ENCODE measurements at regions not wholly inside any gene's neighbourhood (a gene's known extent, or its start where the extent isn't known, plus 50 kb on each side); places are given as distances from the start of the nearest gene placed in this dataset.
"Not testable (repeated sequence)": the region's sequence is repeated elsewhere in the genome, so short reads cannot be mapped to it uniquely, and the experiment has no call there.

- no peak for DNase-seq (ENCODE audit: low read depth in 2 of 2)
These were observed 138.6 kb upstream of the FAM78B start for GRCh38 chr1:166305371-166305770.

GRCh38 chr1:166307261-166308188 lies 140.7 kb upstream of the FAM78B start:
- DNase-seq (ENCODE audit: low read depth in 2 of 2), result no peak

DNA sequence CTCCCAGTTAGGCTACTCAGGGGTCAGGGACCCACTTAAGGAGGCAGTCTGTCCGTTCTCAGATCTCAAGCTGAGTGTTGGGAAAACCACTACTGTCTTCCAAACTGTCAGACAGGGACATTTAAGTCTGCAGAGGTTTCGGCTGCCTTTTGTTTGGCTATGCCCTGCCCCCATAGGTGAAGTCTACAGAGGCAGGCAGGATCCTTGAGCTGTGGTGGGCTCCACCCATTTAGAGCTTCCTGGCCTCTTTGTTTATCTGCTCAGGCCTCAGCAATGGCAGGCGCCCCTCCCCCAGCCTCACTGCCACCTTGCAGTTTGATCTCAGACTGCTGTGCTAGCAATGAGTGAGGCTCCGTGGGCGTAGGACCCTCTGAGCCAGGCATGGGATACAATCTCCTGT lies 149.5 kb upstream of the FAM78B start:
- not testable (repeated sequence) for DNase-seq (ENCODE audit: low read depth in 2 of 2)

GRCh38 chr1:166322470-166322869 lies 155.7 kb upstream of the FAM78B start:
- no peak for DNase-seq (ENCODE audit: low read depth in 2 of 2)

- DNase-seq (ENCODE audit: low read depth in 2 of 2), result no peak
These were observed 161.1 kb upstream of the FAM78B start for GRCh38 chr1:166327886-166328285.

DNA sequence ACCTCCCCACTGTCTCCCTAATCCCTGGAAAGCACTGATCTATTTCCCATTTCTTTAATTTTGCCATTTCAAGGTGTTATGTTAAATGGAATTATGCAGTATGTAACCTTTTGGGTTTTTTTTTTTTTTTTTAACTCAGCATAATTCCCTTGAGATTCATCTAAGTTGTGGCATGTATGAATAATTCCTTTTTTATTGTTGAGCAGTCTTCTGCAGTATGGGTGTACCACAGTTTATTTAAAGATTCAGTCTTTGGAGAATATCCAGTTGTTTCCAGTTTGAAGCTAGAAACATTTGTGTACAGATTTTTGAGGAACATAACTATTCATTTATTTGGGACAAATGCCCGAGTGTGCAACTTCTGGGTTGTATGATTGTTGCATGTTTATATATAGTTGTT lies 162.2 kb upstream of the FAM78B start:
- DNase-seq (ENCODE audit: low read depth in 2 of 2), result no peak

- no peak for DNase-seq (ENCODE audit: low read depth in 2 of 2)
These were observed 163.3 kb upstream of the FAM78B start for GRCh38 chr1:166330096-166330495.

GRCh38 chr1:166338105-166338504 lies 171.3 kb upstream of the FAM78B start:
- DNase-seq (ENCODE audit: low read depth in 2 of 2), result no peak

DNA sequence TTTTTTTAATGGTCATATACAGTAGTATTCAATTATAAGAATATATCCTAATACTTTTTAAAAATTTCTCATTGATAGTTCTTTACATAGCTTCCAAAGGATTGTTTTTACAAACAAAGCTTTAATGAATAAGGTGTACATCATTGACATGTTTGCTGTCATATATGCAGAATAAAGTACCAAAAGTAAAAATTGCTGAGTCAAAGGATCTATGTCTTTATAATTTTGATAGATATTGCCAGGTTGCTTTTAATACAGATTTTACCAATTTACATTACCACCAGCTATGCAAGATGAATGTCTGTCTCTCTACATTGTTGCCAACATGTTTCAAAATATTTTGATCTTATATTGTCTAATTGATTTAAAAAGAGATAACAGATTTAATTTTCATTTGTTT lies 173.9 kb upstream of the FAM78B start:
- DNase-seq (ENCODE audit: low read depth in 2 of 2), result no peak

GRCh38 chr1:166343276-166343675 lies 176.5 kb upstream of the FAM78B start:
- DNase-seq (ENCODE audit: low read depth in 2 of 2), result no peak

GRCh38 chr1:166350490-166350889 lies 183.7 kb upstream of the FAM78B start:
- DNase-seq (ENCODE audit: low read depth in 2 of 2), result no peak

- no peak for DNase-seq (ENCODE audit: low read depth in 2 of 2)
These were observed 184.9 kb upstream of the FAM78B start for GRCh38 chr1:166351676-166352075.

DNA sequence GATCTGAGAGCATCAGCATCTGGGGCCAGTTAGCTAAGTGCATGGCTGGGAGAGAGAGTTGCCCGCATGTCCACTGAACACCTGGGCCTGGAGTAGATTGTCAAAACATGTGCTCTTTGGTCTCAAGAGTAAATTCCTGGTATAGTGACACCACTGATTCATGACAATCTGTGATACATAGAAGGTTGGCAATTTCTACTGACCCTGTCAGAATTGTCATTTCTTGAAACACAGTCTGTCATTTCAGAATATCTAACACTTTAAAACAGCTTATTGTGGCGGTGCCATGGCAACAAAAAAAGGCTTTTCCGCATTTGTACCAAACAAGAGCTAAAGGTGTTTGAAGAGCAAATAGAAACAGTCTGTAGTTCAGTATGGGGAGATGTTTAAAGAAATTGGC lies 186.4 kb upstream of the FAM78B start:
- no peak for DNase-seq (ENCODE audit: low read depth in 2 of 2)

GRCh38 chr1:166354406-166354805 lies 187.6 kb upstream of the FAM78B start:
- no peak for DNase-seq (ENCODE audit: low read depth in 2 of 2)

GRCh38 chr1:166365081-166365480 lies 198.3 kb upstream of the FAM78B start:
- no peak for DNase-seq (ENCODE audit: low read depth in 2 of 2)

- DNase-seq (ENCODE audit: low read depth in 2 of 2), result no peak
These were observed 201.2 kb upstream of the FAM78B start for GRCh38 chr1:166368030-166368429.

DNA sequence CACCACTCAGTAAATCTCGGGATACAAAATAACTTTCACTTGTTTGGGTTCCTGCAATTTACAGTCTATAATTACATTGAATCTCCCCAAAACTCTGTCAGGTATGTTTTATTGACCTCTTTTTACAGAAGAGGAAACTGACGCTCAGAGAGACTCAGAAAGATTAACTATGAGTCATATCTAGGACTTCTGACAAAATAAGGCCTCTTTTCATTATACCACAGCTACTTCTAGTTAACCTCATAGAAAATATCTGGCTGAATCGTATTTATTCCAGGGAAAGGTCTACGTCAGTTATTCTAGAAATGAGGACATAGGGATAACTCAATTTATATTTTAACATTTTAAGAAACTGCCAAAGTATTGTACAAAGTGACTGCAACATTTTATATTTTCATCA lies 211.1 kb upstream of the FAM78B start:
- DNase-seq (ENCODE audit: low read depth in 2 of 2), result no peak

DNA sequence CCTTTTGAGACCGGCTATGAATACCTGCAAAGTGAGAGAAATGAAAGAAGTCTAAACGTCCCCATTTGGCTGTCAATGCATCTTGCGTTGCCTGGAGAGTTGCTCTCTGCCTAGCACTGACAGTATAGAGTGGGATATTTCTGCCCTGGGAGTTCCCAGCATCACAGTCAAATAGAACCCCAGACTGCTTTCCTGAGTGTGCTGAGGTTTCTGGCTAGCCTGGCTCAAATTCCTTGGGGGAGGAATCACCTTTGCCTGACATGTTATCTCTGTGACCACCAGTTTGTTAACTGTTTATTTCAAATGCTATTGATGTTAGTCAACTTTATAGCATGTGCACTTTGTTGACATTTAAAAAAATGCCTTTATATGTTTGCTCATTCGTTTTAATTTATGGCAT lies 212.0 kb upstream of the FAM78B start:
- no peak for DNase-seq (ENCODE audit: low read depth in 2 of 2)

GRCh38 chr1:166379447-166379846 lies 212.6 kb upstream of the FAM78B start:
- no peak for DNase-seq (ENCODE audit: low read depth in 2 of 2)

- no peak for DNase-seq (ENCODE audit: low read depth in 2 of 2)
These were observed 216.3 kb upstream of the FAM78B start for GRCh38 chr1:166383137-166383536.

- no peak for DNase-seq (ENCODE audit: low read depth in 2 of 2)
These were observed 217.0 kb upstream of the FAM78B start for GRCh38 chr1:166383635-166384346.

GRCh38 chr1:166384948-166385347 lies 218.1 kb upstream of the FAM78B start:
- DNase-seq (ENCODE audit: low read depth in 2 of 2), result no peak

DNA sequence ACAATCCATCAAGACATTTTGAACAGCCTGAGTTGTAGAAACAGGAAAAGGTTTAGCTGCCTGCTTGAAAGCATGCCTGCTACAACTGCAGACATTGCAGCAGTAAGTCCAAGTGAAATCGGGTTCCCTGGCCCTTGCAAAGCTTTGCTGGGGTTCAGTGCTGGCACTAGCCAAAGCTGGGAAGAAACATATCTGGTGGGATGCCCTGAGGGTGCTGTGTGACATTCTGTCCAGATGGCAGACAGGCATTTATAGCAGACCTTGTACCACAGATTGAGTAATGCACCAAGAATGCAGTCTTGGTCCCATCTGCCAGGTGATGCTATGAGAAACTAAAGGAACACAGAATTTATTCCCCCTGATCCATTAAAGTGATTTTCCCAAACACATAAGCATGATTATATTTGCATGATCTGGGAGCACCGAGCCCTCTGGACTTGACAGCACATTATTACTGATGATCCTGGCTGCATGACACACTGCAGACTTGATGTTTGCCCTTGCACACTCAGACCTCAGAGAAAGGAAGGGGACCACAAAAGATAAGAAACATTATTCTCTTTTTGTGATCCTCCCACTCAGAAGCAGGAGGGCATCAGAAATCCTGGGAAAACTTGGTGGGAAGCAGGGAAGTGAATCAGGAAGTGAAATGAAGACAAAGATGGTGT lies 223.7 kb upstream of the FAM78B start:
- no peak for DNase-seq (ENCODE audit: low read depth in 2 of 2)
